Body of pancreas (tissue), 4 donors: ENCODE measurements at regions not wholly inside any gene's neighbourhood (a gene's known extent, or its start where the extent isn't known, plus 50 kb on each side); places are given as distances from the start of the nearest gene placed in this dataset.

Experiments
- ATAC-seq: fragments of 150-250 bp; one replicate; pipeline ENCODE4 v1.9.1; 2016
- DNase-seq, 4 donors: peaks; one replicate each; pipeline ENCODE4 v3.0.0-alpha.2; 2019
- H3K27ac ChIP-seq, 4 donors: fragments of 200-600 bp; sonication (generic); 1 replicate in 3 of 4; 2 replicates in 1 of 4; pipeline versions ENCODE4 v1.5.1 to v1.6.1; 2016 to 2019; ENCODE audit warnings: mild to moderate bottlenecking in 1 of 4, mixed read lengths in 1 of 4, moderate library complexity in 1 of 4
- H3K27me3 ChIP-seq, 2 donors: fragments of 200-600 bp; sonication (generic); one replicate each; pipeline ENCODE4 v1.6.0; 2016; ENCODE audit warnings: mild to moderate bottlenecking in 1 of 2
- H3K36me3 ChIP-seq, 2 donors: fragments of 200-600 bp; sonication (generic); replicated peaks in 1 of 2; 2 replicates each; pipeline ENCODE4 v1.5.1; 2016; ENCODE audit warnings: low read depth in 2 of 2; ENCODE audit not compliant: insufficient read depth in 1 of 2
- H3K4me1 ChIP-seq: fragments of 200-600 bp; sonication (generic); one replicate; pipeline ENCODE4 v1.6.0; 2016
- H3K4me3 ChIP-seq, 2 donors: fragments of 200-600 bp; sonication (generic); 1 replicate in 1 of 2; 2 replicates in 1 of 2; pipeline ENCODE4 v1.5.1; 2016 to 2019
- H3K9me3 ChIP-seq, 3 donors: fragments of 200-600 bp; sonication (generic); 1 replicate in 2 of 3; 2 replicates in 1 of 3; pipeline ENCODE4 v1.5.1; 2016
- CTCF ChIP-seq, 7 experiments: fragments of 450-650 bp in 4 of 7; fragments of 200-600 bp in 3 of 7; sonication (generic) in 3 of 7; IDR thresholded peaks; one replicate each; pipeline ENCODE4 v1.5.1; 2016 to 2019; ENCODE audit warnings: antibody characterized with exemption in 7 of 7
- POLR2A ChIP-seq, 3 donors: fragments of 450-650 bp; IDR thresholded peaks; one replicate each; pipeline ENCODE4 v1.6.1; 2016; ENCODE audit warnings: antibody characterized with exemption in 3 of 3, mild to moderate bottlenecking in 2 of 3
- WGBS, 2 donors: methylation state at CpG; one replicate each; pipeline ENCODE4 v1.1.5; 2017; 5-methylcytosine and 5-hydroxymethylcytosine counted together
- intact Hi-C: fragments of 100-400 bp; cut with DNase I; formaldehyde crosslinking; loops from one replicate; pipeline ENCODE4 v1.15.1; 2023

GRCh38 chr1:115477071-115477470 is 139.0 kb upstream of the NGF start:
- H3K4me1 ChIP-seq, result peaks cover 6% of the 10 kb centered on the region
- H3K9me3 ChIP-seq, result no peaks in the 10 kb centered on the region
- H3K27ac ChIP-seq, result no peak overlapping the region
- intact Hi-C loops, result no loop called here
- 82 to 87% methylated on average over 6 to 7 of the region's 7 CpGs for WGBS, 2 donors
- DNase-seq (peak in 1 of 4 donors; percentile 63), ATAC-seq (no peak)
- no peaks in the 10 kb centered on the region for H3K27me3 ChIP-seq
- TF ChIP-seq POLR2A (IDR thresholded peaks at IDR 0.05) (no peak), CTCF (IDR thresholded peaks at IDR 0.05) (no peak)
- H3K4me3 ChIP-seq, result no peak overlapping the region
- H3K36me3 ChIP-seq, result no peaks in the 10 kb centered on the region

DNA sequence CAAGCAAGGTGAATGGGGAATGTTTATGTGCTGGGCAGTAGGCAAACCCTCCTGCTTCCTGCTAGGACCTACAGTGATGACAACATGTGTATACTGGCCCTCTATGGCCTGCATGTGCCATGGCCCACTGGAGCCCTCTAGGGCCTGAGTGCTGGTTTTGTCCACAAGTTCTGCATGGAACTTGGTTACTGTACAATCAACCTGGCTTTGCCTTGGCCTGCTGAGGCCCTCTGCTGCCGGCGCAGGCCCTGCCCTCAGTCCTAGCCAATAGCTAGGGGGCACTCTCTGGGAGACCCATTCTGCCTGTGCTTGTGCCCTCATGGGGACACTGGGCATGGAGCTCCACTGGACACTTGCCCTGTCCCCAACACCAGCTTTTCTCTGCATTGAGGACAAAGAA is 138.6 kb upstream of the NGF start:
- intact Hi-C loops, result no loop called here
- H3K27me3 ChIP-seq, result no peaks in the 10 kb centered on the region
- H3K27ac ChIP-seq, result no peak overlapping the region
- peaks cover 6% of the 10 kb centered on the region for H3K4me1 ChIP-seq
- H3K4me3 ChIP-seq, result no peak overlapping the region
- WGBS, 2 donors, result 62% methylated on average over 2 of the region's 2 CpGs; no CpG with 5 or more reads in 1 of the 2 donors
- DNase-seq, result no peak
- TF ChIP-seq POLR2A (IDR thresholded peaks at IDR 0.05) (no peak), CTCF (IDR thresholded peaks at IDR 0.05) (no peak)
- no peak for ATAC-seq
- H3K9me3 ChIP-seq, result no peaks in the 10 kb centered on the region
- H3K36me3 ChIP-seq, result no peaks in the 10 kb centered on the region

- no peak for DNase-seq
- Histone ChIP-seq H3K27ac (no peak overlapping the region), H3K27me3 (no peaks in the 10 kb centered on the region), H3K9me3 (no peaks in the 10 kb centered on the region), H3K4me1 (peaks cover 6% of the 10 kb centered on the region), H3K4me3 (no peak overlapping the region), H3K36me3 (no peaks in the 10 kb centered on the region)
- 66 to 70% methylated on average over 5 of the region's 5 CpGs for WGBS, 2 donors
- no peak for ATAC-seq
- TF ChIP-seq POLR2A (IDR thresholded peaks at IDR 0.05) (no peak), CTCF (IDR thresholded peaks at IDR 0.05) (no peak)
- intact Hi-C loops, result no loop called here
Observed at GRCh38 chr1:115475901-115476300, 137.9 kb upstream of the NGF start.

GRCh38 chr1:115475252-115475651 is 137.2 kb upstream of the NGF start:
- DNase-seq (no peak), ATAC-seq (no peak)
- peaks cover 6% of the 10 kb centered on the region for H3K4me1 ChIP-seq
- TF ChIP-seq POLR2A (IDR thresholded peaks at IDR 0.05) (no peak), CTCF (IDR thresholded peaks at IDR 0.05) (no peak)
- intact Hi-C loops, result no loop called here
- no peak overlapping the region for H3K4me3 ChIP-seq
- WGBS, 2 donors, result 76 to 80% methylated on average over 2 of the region's 2 CpGs
- no peaks in the 10 kb centered on the region for H3K36me3 ChIP-seq
- H3K27ac ChIP-seq, result no peak overlapping the region
- H3K27me3 ChIP-seq, result no peaks in the 10 kb centered on the region
- no peaks in the 10 kb centered on the region for H3K9me3 ChIP-seq

GRCh38 chr1:115473986-115474565 is 136.0 kb upstream of the NGF start:
- H3K36me3 ChIP-seq, result no peaks in the 10 kb centered on the region
- no peaks in the 10 kb centered on the region for H3K27me3 ChIP-seq
- no peaks in the 10 kb centered on the region for H3K9me3 ChIP-seq
- ATAC-seq, result no peak
- intact Hi-C loops, result no loop called here
- no peaks in the 10 kb centered on the region for H3K4me1 ChIP-seq
- H3K27ac ChIP-seq, result no peak overlapping the region
- WGBS, 2 donors, result 51 to 61% methylated on average over 7 to 8 of the region's 8 CpGs
- H3K4me3 ChIP-seq, result no peak overlapping the region
- no peak for DNase-seq
- TF ChIP-seq CTCF (IDR thresholded peaks at IDR 0.05) (no peak), POLR2A (IDR thresholded peaks at IDR 0.05) (no peak)
